ENCODE measurements at regions not wholly inside any gene's neighbourhood (a gene's known extent, or its start where the extent isn't known, plus 50 kb on each side); places are given as distances from the start of the nearest gene placed in this dataset.

DNA sequence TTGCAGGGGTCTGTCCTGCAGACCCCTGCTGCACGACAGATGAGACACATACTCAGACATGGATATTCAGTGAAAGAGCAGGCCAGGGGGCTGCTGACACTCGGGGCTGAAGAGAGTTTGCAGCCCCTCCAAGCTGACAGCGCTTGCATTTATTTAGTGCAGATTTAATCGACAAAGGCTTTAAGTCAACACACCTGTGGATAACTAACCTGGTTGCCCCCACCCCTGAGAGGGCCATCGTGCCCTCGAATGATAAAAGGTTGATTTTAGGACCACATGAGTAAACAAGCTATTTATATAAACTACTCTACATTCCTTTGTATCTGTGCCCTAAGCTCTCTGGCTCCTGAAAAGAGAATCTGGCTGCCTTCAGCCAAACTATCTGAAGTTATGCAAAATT is 708.2 kb upstream of the LRRN3 start:
- no peaks in the 10 kb centered on the region for H3K9me3 ChIP-seq (ENCODE audit: low read length)
- no peaks in the 10 kb centered on the region for H3K27me3 ChIP-seq (ENCODE audit: control insufficient read depth in 1 of 2, insufficient read depth in 2 of 2, low read length in 2 of 2)
- H3K79me2 ChIP-seq (ENCODE audit: insufficient read depth, low read length), result no peaks in the 10 kb centered on the region
- DNase-seq (ENCODE audit: low spot score), result no peak
- no TSS peak for BruUV-seq (replicated peaks)
- ATAC-seq, result no peak
- FAIRE-seq, result no peak
- H3K9ac ChIP-seq (ENCODE audit: insufficient read depth, low read depth, low read length), result no peak overlapping the region
- in situ Hi-C loops (cut with HindIII; ENCODE audit: extremely low pct_ligation_motif_present, low pct_unique_long_range_greater_than_20kb) (no loop called here), intact Hi-C loops (cut with micrococcal nuclease; ENCODE audit: unreplicated experiment) (no loop called here)
- H3K36me3 ChIP-seq (replicated peaks in 1 of 2; ENCODE audit: control insufficient read depth in 1 of 2, insufficient read depth in 2 of 2, low read length in 2 of 2), result no peaks in the 10 kb centered on the region
- H3K4me1 ChIP-seq (ENCODE audit: insufficient read depth, low read length), result no peaks in the 10 kb centered on the region
- ChIA-PET POLR2A (no interaction called here), CTCF (ENCODE audit: low intra/inter-chr PET ratio, low total read pairs) (no interaction called here)
- no peak overlapping the region for H3K4me3 ChIP-seq (replicated peaks in 1 of 3; ENCODE audit: insufficient read depth in 1 of 3, low read depth in 2 of 3, low read length in 3 of 3)
- H2AFZ ChIP-seq (ENCODE audit: low read length), result no peak overlapping the region
- H4K20me1 ChIP-seq (ENCODE audit: insufficient read depth, low read length), result no peaks in the 10 kb centered on the region
- no peak overlapping the region for H3K4me2 ChIP-seq (ENCODE audit: low read depth, low read length)
- no peak overlapping the region for H3K27ac ChIP-seq (ENCODE audit: extremely low read length, insufficient read depth, low read length)
- WGBS (ENCODE audit: low lambda C conversion rate), result 13% methylated on average over 5 of the region's 6 CpGs
- TF ChIP-seq ZNF761 (CRISPR knock-in tag; conservative IDR thresholded peaks at IDR 0.05) (no peak), ZFP90 (CRISPR knock-in tag; IDR thresholded peaks at IDR 0.05; ENCODE audit: borderline replicate concordance) (no peak), ZNF775 (CRISPR knock-in tag; IDR thresholded peaks at IDR 0.05; ENCODE audit: borderline replicate concordance) (no peak), STAT5B (CRISPR knock-in tag; IDR thresholded peaks at IDR 0.05) (no peak), ZBTB38 (CRISPR knock-in tag; IDR thresholded peaks at IDR 0.05) (no peak), ZBTB1 (CRISPR knock-in tag; IDR thresholded peaks at IDR 0.05; ENCODE audit: borderline replicate concordance) (no peak)
- TF ChIP-seq, protein P1, sequence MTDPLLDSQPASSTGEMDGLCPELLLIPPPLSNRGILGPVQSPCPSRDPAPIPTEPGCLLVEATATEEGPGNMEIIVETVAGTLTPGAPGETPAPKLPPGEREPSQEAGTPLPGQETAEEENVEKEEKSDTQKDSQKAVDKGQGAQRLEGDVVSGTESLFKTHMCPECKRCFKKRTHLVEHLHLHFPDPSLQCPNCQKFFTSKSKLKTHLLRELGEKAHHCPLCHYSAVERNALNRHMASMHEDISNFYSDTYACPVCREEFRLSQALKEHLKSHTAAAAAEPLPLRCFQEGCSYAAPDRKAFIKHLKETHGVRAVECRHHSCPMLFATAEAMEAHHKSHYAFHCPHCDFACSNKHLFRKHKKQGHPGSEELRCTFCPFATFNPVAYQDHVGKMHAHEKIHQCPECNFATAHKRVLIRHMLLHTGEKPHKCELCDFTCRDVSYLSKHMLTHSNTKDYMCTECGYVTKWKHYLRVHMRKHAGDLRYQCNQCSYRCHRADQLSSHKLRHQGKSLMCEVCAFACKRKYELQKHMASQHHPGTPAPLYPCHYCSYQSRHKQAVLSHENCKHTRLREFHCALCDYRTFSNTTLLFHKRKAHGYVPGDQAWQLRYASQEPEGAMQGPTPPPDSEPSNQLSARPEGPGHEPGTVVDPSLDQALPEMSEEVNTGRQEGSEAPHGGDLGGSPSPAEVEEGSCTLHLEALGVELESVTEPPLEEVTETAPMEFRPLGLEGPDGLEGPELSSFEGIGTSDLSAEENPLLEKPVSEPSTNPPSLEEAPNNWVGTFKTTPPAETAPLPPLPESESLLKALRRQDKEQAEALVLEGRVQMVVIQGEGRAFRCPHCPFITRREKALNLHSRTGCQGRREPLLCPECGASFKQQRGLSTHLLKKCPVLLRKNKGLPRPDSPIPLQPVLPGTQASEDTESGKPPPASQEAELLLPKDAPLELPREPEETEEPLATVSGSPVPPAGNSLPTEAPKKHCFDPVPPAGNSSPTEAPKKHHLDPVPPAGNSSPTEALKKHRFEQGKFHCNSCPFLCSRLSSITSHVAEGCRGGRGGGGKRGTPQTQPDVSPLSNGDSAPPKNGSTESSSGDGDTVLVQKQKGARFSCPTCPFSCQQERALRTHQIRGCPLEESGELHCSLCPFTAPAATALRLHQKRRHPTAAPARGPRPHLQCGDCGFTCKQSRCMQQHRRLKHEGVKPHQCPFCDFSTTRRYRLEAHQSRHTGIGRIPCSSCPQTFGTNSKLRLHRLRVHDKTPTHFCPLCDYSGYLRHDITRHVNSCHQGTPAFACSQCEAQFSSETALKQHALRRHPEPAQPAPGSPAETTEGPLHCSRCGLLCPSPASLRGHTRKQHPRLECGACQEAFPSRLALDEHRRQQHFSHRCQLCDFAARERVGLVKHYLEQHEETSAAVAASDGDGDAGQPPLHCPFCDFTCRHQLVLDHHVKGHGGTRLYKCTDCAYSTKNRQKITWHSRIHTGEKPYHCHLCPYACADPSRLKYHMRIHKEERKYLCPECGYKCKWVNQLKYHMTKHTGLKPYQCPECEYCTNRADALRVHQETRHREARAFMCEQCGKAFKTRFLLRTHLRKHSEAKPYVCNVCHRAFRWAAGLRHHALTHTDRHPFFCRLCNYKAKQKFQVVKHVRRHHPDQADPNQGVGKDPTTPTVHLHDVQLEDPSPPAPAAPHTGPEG (CRISPR knock-in tag; IDR thresholded peaks at IDR 0.05), result no peak
